ENCODE measurements at regions not wholly inside any gene's neighbourhood (a gene's known extent, or its start where the extent isn't known, plus 50 kb on each side); places are given as distances from the start of the nearest gene placed in this dataset.
A peak's percentile ranks its signal among the peaks of the same experiment; 100 is the strongest.

DNA sequence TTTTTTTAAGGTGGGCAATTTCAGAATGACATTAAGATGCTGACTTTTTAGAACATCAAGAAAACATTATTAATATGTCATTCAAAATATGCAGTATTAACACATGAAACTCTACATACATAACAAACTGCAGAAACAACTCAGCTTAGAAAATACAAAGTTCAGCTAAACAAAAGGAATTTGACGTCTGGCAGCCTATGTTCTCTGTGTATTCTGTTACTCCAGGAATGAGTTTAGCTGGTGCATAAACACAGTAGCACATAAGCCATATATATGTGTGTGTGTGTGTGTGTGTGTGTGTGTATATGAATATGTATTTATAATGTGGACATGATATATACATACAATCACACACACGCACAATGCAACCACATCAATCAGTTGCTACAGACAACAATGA, 413.5 kb upstream of the PSMD7 start:
- DNase-seq (ENCODE audit: low read depth), result no peak

- DNase-seq (ENCODE audit: low read depth), result no peak
Observed at GRCh38 chr16:73882651-73883050, 414.0 kb upstream of the PSMD7 start.

DNA sequence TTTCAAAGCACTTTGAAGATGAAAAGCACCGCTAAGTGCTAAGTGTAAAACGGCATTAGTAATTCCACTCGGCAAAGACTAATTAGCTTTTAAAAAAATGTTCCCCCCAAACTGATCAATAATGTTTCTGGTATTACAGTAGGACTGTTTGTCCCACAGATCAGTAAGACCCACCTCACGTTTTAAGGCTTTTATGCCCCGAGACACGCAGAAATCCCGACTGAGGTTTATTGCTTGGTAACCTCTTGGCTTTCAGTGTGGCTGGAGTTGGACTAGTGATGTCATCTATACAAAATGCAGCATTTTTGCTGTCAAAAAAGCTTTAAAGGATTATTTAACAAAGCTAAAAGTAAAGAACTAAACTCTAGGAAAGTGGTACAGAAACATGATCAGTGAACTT, 414.6 kb upstream of the PSMD7 start:
- no peak for DNase-seq (ENCODE audit: low read depth)

- DNase-seq (ENCODE audit: low read depth), result no peak
Observed at GRCh38 chr16:73879621-73880020, 417.0 kb upstream of the PSMD7 start.

DNA sequence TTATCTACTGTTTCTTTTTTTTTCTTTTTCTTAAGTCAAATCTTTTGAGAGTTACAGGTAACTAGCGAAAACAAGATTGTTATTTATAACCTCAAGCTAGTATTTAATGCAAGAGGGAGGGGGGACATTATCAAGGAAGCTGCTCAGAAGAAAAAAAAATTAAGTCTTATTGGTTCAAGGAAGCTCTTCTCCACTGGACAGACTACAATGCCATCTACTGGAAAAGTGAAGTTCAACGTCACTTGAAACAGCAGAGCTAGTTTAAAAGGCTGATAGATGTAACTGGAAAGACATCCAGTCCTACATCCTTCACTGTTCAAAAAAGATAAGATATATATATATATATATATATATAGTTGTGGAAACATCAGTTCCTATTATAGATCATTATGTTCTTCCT, 418.0 kb upstream of the PSMD7 start:
- DNase-seq (ENCODE audit: low read depth), result peak; percentile 77

DNA sequence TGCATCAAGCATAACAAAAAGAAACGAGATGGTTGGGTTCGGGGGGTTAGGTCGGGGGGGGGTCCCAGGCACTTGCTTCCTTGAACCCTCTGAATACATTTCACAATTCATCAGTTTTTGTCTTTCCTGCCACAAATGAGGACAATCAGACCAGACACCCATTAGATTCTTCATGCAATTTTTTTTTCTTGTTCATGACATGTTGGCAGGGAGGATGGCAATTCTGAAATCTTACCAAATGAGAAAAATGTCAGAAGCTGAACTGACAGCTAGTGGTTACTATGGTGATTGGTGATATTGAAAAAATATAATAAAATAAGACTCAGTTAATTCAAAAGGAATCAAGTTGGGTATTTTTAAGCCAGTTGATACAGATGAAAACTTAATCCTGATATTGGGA, 419.5 kb upstream of the PSMD7 start:
- no peak for DNase-seq (ENCODE audit: low read depth)

- no peak for DNase-seq (ENCODE audit: low read depth)
Observed at GRCh38 chr16:73875996-73876690, 420.5 kb upstream of the PSMD7 start.

DNA sequence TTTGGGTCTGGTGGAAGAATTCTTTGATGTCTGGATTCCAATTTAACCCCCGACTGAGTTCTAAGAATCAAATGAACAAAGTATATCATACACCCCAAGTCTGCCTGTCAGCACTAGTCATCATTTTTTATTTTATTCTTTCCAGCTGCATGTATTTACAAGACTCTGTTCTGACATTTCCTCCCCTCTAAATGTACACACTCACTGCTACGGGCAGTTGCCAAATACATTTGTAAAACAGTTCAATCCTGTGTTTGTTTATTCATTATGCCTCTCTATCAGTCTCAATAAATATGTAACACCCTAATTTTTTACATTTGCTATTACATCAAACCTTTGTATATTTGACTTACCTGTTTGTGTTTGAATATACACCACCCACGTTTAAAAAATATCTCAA, 422.3 kb upstream of the PSMD7 start:
- no peak for DNase-seq (ENCODE audit: low read depth)

GRCh38 chr16:73873643-73874042, 423.0 kb upstream of the PSMD7 start:
- no peak for DNase-seq (ENCODE audit: low read depth)

GRCh38 chr16:73872856-73873255, 423.8 kb upstream of the PSMD7 start:
- no peak for DNase-seq (ENCODE audit: low read depth)

- DNase-seq (ENCODE audit: low read depth), result no peak
Observed at GRCh38 chr16:73871088-73871733, 425.4 kb upstream of the PSMD7 start.

DNA sequence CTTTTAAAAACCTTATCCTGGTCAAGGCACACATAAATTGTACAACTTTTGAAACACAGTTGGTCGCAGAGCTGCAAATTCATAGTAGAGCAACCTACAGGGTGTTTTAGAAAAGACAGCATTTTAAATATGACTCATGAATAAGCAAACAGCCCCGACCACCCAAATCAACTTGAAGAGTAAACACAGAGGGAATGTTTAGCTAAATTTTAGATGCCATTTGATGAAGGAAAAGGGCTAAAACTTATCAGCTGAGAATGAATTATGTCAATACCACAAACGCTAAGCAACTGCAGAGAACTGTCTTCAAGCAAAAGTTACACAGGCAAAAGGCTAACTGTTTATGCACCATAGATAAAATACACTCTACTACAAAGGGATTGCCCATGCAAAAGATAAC, 427.5 kb upstream of the PSMD7 start:
- no peak for DNase-seq (ENCODE audit: low read depth)

DNA sequence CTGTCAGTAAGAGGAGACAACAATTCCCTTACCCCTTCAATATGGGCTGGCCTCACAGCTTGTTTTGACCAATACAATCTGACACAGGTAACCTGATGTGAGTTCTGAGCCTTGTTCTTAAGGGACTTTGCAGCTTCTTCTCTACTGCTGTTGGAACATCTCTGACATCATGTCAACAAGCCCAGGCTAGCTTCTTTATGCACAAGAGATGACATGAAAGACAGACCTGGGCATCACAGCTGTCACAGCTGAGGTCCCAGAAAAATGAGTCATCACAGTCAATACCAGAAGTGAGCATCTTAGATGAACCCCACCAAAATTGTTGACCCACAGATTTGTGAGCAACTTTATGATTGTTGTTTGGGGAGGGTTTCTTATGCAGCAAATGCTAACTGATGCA, 431.7 kb upstream of the PSMD7 start:
- no peak for DNase-seq (ENCODE audit: low read depth)

DNA sequence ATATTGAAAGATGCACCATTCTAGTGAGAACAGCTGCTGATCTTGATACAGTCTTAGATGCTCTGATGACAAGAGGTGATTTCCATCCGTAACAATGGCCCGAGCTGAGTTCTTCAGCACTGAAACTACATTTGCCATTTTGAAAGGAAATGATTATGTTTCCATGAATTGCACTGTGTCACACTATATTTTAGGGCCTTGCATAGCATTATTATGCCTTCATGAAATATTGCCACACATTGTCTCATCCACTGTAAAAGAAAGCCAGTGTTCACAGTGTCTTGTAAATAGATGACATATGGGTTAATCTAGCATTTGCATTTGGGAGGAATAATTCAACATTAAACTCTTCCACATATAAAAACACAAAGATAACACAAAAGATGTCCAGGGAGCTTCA, 438.3 kb upstream of the PSMD7 start:
- no peak for DNase-seq (ENCODE audit: low read depth)

- DNase-seq (ENCODE audit: low read depth), result no peak
Observed at GRCh38 chr16:73853968-73854367, 442.6 kb upstream of the PSMD7 start.

DNA sequence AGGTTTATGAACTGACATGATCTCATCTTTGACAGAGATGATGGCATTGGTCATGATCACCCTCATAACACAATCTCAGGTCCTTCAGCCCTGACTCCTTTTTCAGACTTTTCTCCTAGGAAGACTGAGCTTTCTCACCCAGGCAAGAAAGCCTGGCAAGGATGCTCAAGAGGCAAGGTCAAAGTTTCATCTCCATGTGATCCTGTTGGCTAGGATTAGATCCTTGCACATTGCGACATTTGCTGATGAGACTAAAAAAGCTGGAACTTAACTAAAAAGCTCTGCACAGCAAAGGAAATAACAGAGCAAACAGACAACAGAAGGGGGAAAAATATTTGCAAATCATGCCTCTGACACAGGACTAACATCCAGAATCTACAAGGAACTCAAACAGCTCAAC, 444.1 kb upstream of the PSMD7 start:
- DNase-seq (ENCODE audit: low read depth), result no peak

DNA sequence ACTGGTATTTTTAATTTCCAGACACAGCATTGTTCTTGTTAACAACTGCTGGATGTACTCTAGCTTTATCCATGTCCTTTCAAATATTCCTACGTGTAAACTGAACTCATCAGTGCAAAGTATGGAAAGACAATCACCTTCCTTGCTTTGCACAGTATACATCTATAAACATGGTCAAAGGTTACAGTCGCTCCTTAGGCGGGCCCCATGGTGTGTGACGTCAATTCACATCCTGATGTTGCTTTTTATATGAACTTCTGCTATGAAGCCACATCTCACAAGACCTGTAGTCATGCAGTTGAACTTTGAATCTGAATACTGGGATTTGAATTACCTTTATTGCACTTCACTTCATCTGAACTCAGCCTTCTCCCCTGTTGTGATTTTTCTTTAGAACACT, 447.6 kb upstream of the PSMD7 start:
- no peak for DNase-seq (ENCODE audit: low read depth)

DNA sequence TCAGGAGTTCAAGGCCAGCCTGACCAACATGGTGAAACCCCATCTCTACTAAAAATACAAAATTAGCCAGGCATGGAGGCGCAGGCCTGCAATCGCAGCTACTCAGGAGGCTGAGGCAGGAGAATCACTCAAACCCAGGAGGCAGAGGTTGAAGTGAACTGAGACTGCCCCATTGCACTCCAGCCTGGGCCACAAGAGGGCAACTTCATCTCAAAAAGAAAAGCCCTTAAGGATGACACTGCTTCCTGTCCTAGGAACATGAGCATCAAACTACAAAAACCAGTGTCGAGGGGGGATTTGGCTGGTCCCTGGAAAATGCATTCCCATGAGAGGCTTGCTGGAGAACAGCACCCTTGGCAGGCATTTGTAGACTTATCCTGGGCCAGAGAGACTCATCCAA, 449.5 kb upstream of the PSMD7 start:
- no peak for DNase-seq (ENCODE audit: low read depth)

DNA sequence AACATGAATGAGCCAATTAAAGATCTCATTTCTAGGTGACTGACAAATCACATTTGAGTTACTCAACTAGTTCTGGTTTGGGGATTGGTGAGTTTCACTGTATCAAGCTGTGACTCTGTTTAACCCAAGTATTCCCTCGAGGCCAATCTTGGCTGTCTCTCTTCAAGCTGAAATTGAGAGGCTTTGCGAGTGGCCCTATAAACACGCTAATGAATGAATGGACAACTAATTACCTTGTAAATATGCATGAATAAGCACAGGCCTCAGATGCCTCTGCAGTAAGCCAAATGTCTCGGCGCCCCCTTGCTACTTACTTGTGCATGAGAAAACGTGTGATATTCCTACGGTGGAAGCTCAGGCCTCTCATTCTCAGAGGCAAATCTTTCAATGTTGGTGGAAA, 450.3 kb upstream of the PSMD7 start:
- DNase-seq (ENCODE audit: low read depth), result no peak

DNA sequence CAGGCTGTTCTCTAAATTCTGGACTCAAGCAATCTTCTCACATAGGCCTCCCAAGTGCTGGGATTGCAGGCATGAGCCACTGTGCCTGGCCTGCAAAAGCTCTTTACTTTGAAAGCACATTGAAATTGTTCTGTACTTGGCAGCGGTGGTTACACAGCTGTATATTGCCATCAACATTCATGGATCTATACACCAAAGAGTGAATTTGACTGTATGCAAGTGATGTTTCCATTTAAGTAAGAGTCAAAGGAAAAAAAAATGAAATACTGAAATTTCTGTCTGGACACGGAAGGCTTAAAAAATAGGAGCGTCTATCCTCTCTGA, 450.6 kb upstream of the PSMD7 start:
- no peak for DNase-seq (ENCODE audit: low read depth)

DNA sequence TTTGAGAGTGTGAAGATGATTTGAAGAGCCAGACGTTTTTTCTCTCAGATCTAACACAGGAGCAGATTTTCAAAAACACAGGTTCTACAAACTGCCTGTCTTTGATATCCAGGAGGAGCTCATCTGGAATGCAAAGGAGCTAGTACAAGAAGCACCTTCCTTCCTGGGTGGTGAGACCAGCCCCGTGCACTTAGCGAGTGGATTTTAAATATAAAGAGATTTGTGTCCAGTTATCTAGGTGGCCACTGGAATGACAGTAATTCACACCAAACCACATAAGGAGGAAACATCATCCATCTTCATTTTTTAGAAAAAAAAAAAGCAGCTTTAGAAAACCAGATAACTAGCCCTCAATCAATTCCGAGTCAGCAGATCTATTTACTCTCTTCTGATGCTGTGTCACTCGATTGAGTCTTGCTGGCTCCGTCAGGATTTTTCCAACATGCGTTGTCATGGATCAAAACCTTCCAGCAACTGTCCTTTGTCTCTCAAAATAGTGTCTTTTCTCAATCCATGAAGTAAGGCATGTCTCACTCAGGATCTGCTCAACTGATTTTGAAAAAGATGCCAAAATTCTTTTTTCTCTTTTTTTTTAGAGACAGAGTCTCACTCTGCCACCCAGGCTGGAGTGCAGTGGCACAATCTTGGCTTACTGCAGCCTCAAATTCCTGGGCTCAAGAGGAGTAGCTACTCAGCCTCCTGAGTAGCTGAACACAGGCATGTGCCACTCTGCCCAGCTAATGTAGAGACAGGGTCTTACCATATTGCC, 451.2 kb upstream of the PSMD7 start:
- no peak for DNase-seq (ENCODE audit: low read depth)

DNA sequence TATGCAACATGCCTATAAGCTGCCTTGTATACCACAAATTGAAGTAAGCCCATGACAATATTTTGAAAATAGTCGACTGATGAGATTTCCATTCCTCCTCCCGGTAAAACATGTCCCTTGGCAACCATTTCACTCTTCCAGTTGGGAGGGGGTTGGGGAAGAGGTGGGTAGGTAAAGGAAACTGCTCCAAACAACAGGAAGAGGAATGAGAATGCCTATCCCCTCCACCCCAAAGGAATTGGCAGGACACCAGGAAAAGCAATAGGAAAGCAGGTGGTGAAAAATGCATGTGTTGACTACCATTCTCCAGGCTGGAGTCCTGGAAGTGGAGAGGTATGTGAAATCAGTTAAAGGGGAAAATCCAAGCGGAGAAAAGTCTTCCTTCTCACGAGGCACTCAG, 455.9 kb upstream of the PSMD7 start:
- DNase-seq (ENCODE audit: low read depth), result no peak

DNA sequence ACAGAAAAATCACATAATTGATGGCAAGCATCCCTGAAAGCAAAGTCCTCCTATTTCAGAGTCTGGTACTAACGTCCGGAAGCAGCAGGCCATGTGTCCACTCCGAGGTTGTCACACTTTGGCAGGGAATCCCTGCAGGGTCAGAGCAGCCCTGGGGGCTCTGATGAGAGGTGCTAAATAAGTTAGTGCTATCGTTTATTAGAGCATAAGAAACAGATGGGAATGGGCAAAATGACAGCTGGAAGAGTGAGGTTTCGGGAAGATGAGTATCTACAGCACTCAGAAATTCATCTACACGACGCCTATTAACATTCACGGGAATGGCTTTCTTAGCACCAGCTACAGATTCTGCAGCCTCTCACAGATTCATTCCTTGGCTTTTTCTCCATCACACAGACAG, 465.4 kb upstream of the PSMD7 start:
- no peak for DNase-seq (ENCODE audit: low read depth)
